Left renal cortex interstitium (tissue), 4 donors: ENCODE measurements at regions not wholly inside any gene's neighbourhood (a gene's known extent, or its start where the extent isn't known, plus 50 kb on each side); places are given as distances from the start of the nearest gene placed in this dataset.
"Not testable (repeated sequence)": the region's sequence is repeated elsewhere in the genome, so short reads cannot be mapped to it uniquely, and the experiment has no call there.

Experiments
- DNase-seq, 4 donors: peaks; one replicate each; pipeline ENCODE4 v3.0.0-alpha.2; 2013; ENCODE audit warnings: low read depth in 4 of 4, low spot score in 2 of 4, missing footprints in 1 of 4

DNA sequence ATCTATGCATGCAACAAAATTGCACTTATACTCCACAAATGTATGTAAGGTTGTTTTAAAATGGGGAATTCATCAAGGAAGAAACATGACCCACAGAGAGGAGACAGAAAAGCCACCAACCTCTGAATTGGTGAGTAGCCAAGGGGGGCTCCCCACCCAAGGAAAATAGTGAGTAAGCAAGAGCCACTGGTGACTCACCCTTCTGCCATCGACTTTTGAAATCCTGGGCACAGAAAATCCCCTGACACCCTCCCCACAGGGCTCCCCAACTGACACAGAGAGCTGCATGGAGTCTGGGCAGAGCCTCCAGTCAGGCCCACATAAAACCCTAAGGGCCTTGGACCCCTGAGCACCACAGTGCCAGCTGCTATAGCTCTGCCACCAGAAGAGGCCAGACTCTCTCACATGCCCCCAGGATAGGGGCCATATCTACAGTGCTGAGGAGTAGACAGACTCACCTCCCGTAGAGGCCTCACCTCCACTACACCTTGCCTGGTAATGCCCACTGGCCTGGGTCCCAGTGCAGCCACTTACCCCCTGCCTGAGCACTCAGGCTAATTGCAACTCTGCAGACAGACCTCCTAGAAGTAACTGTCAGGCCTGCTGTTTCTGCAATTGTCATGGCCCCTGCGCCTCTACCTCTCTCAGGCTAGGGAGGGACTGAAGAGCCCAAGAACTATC lies 244.7 kb upstream of the WSB1 start:
- DNase-seq, result no peak

DNA sequence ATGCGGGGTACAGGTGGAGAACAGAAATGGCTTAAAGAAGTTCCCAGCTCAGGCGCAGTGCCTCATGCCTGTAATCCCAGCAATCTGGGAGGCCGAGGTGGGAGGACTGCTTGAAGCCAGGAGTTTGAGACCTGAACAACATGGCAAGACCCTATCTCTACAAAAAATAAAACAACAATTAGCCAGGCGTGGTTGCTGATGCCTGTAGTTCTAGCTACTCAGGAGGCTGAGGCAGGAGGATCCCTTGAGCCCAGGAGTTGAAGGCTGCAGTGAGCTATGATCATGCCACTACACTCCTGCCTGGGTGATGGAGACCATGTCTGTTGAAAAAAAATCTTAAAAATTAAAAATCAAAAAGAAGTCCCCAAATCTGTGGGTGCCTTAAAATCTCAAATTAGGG lies 228.3 kb upstream of the WSB1 start:
- DNase-seq, result no peak

DNA sequence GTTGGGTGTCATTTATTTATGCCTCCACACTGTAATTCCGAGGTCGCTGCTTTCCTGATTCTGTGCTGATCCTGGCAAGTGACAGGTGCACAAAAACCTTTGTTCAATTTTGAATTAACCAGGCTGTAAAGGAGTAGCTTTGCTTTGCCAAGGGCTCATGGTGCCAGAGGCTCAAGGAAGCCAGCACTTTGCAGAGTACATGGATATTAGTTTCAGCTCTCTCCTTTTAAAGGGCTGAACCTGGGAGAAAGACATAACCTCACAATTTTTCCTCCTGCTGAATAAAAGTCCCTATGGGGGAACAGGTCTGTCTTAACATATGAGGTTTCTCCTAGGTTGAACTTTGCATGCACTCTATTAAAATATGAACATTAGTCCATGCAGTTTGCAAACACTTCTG lies 227.6 kb upstream of the WSB1 start:
- no peak for DNase-seq

DNA sequence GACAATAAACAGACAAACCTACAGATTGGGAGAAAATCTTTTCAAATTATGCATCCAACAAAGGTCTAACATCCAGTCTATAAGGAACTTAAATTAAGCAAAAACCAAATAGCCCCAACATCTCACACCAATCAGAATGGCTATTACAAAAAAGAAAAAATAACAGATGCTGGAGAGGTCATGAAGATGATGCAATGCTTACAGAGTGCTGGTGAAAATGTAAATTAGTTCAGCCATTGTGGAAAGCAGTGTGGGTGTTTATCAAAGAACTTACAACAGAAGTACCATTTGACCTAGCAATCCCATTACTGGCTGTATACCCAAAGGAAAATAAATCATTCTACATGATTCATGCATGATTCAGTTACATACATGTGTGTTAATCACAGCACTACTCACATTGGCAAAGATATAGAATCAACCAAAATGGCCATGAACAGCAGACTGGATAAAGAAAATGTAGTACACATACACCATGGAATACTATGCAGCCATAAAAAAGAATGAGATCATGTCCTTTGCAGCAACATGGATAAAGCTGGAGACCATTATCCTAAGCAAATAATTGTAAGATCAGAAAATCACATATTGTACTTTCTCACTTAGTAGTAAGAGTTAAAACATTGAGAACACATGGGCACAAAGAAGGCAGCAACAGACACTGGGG lies 223.9 kb upstream of the WSB1 start:
- no peak for DNase-seq

DNA sequence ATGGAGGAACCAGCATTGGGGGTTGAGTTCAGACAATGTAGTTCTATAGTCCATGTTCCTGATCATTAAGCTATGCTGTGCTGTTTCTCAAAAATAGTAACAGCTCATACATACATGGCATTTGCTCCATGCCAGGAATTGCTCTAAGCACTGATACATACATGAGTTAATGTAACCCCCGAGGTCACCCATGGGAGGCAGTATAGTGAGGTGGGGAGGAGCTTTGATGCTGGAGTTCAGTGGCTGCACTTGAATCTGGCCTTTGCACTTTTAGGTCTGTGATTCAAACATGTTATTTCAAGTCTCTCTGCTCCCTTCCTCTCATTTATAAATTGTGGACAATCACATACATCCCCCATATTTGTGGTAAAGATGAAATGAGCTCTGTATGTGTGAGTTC lies 223.1 kb upstream of the WSB1 start:
- DNase-seq, result no peak

DNA sequence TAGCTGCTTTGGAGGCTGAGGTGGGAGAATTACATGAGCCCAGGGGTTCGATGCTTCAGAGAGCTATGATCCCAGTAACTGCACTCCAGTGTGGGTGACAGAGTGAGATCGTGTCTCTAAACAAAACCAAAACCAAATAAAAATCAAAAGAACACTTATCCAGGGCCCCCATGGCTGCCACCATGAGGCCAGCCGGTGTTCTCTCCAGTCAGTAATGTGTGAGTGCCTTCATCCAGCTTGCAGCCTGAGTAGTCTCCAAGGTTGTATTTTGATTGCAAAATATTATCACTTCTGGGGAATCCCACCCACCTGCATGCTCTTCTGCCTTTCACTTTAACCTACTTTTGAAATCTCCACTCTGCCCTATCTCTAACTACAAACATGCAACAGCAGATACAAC lies 221.0 kb upstream of the WSB1 start:
- DNase-seq, result no peak

DNA sequence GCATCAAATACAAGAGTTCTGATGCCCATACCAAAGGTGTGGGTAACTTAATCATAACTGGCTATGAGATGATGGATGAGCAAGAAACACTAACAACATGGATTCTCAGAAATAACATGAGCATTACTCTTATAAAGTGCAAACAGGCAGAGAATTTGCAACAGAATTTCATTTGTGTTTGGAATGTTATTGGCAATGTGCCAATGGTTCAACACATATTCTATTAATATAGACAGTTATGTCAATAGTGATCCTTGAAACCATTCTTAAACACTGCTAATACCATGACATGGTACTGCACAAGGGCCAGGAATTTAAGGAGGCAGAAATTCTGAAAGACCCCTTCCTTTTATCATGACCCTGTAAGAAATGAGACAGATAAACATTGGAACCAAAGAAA lies 217.1 kb upstream of the WSB1 start:
- no peak for DNase-seq

DNA sequence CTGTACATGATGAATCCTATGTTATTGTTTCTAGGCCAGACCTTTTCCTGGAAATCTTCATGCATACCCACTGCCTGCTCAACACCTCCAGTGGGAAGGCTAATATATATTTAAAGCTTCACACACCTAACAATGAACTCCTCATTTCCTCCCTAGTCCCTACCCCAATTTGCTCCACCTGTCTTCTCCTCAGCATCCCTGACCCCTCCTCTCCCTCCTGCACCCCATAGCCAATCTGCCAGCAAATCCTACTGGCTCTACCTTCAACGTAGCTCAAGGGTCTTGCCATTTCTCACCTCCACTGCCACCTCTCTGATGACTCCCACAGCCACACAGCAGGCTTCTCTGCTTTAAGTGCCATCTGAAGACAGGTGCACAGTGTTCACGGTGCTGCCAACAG lies 215.6 kb upstream of the WSB1 start:
- DNase-seq, result no peak

DNA sequence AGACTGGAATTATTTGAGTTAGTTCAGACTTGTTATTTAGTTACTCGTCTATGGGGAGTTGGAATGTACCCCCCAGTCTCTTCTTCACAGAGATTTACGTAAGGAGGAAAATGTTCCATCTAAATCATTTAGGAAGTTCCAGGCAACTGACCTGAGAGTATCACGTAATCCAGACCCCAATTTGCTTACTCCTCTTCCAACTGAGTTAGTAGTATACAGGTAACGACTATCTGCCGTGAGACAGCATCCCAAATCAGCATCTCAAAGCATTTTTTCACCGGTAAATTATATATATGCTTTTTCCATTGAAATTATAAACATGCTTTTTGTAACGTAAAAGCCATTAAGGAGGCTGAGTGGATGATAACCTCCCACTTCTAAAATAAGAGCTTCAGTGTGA lies 214.3 kb upstream of the WSB1 start:
- no peak for DNase-seq

DNA sequence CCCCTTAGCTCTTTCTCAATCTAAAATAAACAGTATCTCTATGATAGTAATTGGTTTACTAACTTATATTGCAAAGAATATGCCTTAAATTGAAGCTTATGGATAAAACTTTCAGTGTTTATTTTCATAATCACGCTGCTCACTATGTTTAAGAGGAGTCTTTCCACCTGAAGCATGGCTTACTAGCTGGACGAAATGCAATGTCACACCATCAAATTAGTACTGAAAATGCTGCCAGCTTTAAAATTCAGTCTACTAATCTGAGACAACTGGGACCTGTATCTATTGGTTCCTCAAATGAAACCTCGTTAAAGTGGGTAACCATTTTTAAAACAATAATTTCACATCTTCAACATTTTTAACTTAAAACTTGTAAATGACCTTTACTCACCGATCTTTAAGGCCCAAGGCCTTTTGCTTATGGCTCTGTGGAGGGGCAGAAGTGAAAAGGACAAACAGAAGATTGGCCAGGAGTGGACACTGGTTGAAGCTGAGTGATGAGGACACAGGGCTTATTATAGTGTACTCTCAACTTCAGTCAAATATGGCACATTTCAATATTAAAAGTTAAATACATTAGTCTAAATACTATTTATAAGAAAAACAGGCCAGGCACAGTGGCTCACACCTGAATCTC lies 212.8 kb upstream of the WSB1 start:
- DNase-seq, result no peak

DNA sequence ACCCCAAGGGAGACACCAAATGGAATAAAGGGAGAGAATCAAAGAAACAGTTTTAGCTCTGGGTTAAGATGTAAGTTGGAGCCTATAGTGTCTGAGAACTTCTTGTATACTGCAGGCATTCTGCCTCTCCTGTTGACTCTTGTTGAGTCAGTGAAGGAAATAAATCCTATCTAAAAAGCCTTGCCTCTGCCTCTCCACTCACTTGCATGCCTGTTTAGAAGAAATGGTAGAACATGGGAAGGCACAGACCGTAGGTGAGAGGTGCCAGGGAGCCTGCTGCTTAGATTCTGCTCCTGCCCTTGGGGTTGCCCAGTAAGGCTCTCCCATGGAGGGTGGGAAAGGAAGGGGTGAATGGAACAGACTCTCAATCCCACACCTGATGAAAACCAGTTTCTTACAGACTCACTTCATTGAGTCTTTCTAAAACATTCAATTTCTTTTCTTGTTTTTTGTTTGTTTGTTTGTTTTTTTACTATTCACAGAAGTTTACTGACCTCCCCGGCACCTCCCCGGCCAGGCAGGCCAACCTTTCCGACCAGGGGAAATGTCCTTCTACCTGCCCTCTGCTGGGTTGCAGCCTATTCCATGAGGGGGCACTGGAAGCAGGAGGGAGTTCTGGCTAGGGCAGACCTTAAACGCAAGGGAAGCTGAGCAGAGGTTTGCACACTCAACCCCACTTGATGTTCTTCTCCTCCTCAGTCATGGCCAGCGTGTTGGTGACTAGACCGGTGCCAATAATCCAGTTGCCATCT lies 211.7 kb upstream of the WSB1 start:
- no peak for DNase-seq

DNA sequence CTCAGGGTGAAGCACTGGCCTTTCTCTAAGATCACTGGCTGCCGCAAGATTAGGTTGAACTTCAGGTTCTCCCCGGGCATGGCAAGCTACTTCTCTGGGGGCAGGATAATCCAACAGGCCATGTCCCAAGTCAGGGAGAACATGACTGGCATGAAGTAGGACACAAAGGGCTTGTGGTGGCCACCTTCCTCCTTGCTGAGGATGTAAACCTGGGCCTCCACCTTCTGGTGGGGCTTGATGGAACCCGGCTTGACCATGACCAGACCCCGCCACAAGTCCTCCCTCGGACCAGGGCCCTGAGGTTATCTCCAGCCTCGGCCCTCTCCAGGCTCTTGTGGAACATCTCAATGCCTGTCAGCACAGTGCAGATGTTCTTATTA lies 211.1 kb upstream of the WSB1 start:
- no peak for DNase-seq

DNA sequence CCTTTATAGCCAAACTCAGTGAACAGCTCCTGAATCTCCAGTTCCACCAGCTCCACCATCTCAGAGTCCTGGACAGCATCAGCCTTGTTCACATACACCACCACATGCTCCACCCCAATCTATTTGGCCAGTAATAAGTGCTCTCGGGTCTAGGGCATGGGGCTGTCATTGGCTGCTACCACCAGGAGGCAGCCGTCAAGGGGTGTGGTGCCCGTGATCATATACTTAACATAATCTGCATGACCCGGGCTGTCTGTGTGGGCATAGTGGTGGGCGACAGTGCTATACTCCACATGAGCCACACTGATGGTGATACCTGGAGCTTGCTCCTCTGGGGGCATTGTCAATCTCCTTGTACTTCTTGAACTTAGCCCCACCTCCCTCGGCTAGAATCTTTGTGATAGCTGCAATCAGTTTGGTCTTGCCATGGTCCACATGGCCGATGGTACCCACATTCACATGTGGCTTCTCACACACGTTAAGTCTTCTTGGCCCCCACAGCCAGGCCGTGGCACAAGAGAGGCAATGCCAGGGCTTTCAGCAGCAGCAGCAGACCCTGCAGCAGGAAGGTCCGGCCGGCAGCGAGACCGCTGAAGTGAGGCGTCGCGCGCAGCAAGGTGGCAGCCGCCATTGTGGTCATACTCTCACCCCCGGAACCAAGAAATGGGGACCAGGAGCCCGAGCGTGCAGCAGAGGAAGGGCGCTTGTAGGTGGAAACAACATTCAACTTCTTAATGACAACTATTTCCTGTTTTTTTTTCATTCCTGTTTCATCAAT lies 210.3 kb upstream of the WSB1 start:
- DNase-seq, result no peak

DNA sequence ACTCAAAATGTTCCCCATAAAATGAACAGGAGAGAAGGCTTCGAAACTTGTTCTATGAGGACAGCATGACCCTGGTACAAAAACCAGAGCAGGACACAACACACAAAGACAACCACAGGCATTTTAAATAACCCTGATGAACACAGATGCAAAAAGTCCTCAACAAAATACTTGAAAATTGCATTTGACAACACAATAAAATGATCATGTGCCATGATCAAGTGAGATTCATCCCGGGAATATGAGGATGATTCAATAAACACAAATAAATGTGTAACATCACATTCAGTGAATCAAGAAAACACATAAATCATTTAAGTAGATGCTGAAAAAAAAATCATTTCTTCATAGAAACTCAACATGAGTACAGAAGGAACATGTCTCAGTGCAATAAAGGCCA lies 208.4 kb upstream of the WSB1 start:
- DNase-seq, result no peak

DNA sequence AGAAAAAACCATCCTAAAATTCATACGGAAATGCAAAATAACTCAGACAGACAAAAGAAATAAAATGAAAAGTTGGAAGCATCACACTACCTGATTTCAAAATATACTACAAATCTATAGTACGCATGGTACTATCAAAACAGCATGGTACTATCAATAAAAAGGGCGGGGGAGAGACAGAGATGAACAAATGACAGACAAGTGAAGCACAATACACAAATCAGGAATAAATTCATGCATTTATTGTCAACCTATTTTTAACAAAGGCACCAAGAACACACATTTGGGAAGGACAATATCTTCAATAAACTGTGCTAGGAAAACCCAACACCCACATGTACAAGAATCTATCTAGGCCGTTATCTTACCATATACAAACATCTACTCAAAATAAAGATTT lies 207.4 kb upstream of the WSB1 start:
- no peak for DNase-seq

DNA sequence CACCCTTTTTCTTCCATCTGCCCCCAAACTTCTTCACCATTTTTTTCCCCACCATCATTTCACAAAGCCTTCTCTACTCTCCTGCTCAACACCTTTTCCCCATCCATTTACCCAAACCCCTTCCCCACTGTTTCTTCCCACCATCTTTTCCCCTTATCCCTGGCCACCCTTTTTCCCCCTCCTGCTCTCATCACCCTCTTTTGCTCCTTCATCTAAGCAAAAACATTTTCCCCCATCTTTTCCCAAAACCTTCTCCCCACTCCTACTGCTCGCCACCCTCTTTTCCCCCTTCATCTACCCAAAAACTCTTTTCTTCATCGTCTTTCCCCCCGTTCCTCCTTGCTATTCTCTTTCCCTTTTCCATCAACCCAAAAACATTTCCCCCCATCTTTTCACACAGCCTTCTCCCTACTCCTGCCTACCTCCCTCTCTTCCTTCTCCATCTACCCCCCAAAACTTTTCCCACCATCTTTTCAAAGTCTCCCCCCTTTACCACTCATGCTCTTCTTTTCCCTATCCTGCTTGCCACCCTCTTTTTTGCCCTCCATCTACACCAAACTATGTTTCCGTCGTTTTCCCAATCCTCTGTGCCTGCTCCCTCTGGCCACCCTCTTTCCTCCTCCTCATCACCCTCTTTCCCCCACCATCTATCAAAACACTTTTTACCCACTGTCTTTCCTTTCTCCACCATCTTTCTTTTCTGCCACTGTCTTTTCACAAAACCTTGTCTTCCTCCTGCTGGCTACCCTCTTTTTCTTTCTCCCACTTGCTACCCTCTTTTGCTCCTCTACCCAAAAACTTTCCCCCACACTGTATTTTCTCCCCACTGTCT lies 205.8 kb upstream of the WSB1 start:
- DNase-seq, result no peak

DNA sequence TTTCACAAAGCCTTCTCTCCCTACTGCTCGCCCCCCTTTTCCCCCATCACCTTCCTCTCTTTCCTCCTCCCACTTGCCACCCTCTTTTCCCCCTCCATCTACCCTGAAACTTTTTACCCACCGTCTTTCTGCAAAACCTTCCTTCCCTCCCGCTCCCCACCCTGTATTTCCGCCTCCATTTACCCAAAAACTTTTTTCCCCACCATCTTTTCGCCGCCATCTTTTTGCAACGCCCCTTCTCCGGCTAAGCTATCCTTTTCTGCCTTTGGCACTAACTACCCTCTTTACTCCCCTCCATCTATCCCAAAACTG lies 205.2 kb upstream of the WSB1 start:
- no peak for DNase-seq

DNA sequence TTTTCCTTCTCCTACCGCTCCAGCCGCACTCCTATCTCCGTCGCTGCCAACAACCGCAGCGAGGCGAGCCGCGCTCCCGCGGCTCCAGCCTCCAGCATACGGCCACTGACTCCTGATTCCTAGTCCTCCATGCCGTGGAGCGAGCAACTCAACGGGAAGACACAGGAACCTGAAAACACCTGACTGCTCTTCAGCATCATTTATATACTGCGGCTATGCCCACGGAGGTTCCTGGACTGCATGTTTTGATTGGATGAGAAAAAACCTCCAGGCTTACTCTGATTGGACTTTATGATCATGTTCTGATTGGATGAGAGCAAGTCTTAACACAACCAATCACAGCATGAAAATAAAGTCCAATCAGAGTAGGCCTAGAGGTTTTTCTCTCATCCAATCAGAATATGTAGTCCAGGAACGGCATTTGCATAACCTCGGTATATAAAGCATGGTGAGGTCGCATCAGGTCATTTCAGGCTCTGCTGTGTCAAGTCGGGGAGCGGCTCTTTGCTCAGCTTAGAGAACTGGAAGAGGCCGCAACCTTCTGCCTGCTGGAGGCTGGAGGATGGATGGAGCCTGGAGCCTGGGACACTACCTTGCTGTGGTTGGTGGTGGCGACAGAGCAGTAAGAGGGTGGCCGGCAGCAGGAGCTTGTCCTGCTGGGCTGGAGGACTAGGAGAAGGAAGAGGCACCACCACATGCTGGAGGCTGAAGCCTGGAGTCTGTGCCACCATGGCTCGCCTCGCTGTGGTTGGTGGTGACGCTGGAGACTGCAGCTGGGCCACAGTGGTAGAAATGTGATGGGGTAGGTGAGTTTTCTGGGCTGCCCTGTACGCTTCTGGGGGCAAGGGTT lies 204.6 kb upstream of the WSB1 start:
- DNase-seq, result not testable (repeated sequence)

DNA sequence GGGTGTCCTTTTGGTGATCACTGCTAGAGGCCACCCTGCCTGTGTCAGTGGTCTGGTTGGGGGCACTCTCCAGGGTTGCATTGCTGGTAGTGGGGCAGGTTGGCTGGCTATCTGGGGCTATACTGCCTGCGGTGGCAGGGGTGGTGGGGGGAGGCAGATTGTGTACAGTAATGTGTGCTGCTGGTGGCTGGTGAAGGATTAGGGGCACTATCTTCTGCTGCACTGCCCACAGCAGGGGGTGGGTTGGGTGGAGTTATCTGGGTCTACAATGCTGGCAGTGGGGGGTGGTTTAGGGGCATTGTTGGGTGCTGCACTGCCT lies 204.0 kb upstream of the WSB1 start:
- no peak for DNase-seq
